HK-2 (cell line): ENCODE measurements at regions not wholly inside any gene's neighbourhood (a gene's known extent, or its start where the extent isn't known, plus 50 kb on each side); places are given as distances from the start of the nearest gene placed in this dataset.
"Not testable (repeated sequence)": the region's sequence is repeated elsewhere in the genome, so short reads cannot be mapped to it uniquely, and the experiment has no call there.

Source experiments
- DNase-seq: peaks from one replicate; pipeline ENCODE4 v3.0.0-alpha.2; 2018; ENCODE audit not compliant: unreplicated experiment

DNA sequence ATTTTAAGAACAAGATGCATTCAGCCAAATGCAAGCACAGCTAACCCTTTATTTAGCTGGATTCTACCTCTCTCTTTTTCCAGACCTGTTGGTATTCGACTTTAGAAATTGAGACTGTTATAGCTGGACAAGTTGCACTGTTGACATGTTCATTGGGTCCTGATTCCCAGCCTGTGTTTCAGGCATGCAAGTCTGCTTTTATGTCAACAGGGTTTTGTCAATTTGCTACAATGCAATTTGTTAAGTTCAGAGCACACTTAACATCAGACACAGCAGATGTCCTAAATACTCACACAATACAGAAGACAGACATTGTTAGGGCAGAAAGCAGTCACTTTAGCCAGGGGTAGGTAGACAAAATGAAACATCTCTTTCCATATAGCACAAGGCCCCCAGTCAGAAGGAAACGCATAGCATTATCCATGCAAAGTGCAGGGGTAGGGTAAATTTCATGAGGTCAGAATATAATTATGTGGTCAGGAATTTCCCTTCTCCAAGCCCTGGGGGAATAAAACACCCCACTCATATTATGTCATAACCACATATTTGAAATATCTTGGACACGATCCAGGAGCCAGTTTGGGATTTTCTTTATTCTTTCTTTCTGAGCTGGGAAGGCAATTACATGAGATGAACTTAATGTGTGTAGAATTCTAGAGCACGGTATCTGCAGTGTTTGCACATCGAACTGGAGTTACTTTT is 504.1 kb downstream of the NTRK3 start:
- DNase-seq, result peak; percentile 19

DNA sequence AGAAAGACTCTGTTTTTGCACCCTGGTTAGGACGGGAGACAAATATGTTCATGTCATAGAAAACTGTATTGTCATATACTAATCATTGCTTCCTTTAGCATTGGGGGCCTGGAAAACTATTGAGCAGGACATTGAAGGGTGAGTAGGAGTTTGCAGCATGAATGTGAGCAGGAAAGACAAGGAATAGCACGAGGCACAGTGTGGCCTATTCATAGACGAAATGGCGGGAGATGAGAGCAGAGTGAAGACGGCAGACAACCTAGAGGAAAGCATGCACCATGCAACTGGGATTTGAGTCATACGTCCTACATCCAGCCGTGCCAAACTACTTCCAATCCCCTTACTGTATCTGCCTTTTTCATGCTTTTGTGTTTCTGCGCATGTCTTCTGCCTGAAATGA is 508.1 kb downstream of the NTRK3 start:
- no peak for DNase-seq

DNA sequence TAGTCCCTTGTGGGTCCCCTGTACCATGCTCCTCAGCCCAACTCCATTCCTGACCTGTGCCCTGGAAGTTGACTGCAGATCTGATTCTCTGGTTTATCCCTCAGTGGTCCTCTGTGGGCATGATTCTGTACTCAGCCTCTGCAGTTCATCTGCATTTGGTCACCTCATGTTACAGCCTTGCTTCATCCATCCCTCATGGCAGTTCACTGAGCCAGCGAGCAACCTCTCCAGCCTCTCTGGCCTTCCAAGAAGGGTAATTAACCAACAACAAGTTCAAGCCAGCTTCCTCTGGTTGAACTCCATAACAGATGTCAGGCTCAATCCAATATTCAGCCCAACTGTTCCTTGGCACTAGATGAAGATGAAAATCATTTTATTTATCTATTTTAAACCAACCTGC is 509.5 kb downstream of the NTRK3 start:
- no peak for DNase-seq

DNA sequence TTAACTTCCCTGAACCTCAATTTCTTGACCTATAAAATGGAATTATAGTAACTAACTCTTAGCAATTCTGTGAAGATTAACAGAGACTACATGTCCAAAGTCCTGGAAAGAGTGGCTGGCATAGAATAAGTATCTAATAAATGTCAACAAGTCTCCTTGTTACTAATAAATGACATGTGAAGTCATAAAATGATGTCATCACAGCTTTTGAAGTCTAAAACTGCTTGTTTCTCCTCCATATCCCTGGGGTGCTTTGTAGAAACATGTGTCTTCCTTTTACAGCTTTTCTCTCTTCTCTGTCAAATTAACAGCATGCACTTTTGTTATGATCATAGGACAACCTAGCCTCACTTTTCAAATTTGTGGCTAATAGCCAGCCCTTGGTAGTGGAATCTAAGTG is 510.2 kb downstream of the NTRK3 start:
- DNase-seq, result no peak

DNA sequence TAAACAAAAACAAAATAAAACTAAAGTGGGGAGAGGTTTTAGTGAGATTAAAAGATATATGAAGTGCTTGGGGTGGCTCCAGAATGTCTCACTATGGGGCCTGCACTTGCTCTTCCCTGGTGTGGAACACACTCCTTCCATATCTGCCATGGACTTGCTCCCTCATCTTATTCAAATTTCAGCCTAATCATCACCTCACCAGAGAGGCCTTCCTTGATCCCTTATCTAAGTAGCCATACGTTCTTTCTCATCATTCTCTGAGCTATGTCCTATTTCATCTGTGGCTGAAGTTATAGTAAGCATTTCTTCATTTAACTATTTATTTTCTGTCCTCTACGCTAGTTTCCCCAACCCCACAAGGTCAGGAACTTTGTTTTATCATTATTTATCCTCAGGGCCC is 511.7 kb downstream of the NTRK3 start:
- DNase-seq, result no peak

DNA sequence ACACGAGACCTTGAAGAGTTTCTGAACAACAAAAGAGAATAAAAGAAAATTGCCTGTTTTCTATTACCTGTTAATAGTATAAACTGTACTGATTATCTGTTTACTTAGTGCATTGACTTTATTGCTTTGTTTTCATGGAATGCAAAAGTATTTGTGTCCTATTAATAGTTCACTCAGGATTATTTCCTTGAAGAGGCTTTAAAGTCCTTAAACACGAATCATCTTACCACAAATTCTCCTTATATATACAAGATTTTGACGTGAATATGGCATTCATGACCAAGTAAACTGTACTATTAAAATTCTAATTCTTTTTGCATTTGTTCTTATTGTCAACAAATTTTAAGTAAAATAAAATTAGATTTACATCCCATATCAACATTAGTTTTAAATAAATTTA is 513.0 kb downstream of the NTRK3 start:
- DNase-seq, result no peak

DNA sequence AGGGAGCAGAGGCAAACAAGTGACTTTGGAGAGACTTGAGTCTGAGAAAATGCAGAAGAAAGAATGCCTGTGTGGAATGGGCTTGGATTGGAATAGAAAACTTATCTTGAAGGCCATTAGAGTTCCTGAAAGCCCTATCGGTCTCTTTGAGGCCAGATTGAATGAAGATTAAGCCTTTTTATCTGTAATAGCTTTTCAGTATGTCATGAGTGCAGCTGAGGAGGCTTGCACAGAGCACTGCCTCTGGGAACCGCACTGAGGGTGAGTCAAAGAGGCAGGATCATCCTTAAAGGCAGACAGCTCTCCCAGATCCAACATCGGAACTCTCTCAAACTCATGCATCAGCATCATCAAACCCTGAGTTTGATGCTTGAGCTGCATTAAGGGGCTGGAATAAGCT is 515.2 kb downstream of the NTRK3 start:
- no peak for DNase-seq

DNA sequence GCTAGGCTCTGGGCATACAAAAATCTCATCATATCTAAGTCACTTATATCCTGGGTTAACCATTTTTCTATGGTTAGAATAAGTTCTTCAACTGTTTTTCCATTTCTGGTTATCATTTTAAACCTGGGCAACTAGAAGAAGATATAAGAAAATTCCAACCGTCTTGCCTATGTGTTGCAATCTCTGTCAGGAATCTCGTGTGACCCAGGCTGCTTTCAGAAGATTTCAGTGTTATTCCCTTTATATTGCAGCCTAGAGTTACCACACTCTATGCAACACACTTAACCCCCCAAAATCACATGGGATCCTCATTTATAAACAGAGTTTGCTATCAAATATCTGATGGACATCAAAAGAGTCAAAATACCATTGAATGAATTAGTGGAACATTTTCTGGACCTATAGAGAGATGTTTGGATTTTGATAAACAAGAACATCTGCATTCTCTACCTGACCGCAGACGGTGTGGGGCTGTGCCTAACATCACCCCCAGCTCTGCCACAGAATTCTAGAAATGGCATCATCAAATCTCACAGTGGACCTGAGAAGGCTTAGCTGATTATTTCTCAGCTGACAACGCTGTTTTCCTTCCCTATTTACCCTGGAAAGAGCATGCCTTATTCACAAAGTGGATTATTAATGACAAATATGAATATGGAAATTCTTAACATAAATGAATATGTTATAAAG is 515.7 kb downstream of the NTRK3 start:
- DNase-seq, result no peak

DNA sequence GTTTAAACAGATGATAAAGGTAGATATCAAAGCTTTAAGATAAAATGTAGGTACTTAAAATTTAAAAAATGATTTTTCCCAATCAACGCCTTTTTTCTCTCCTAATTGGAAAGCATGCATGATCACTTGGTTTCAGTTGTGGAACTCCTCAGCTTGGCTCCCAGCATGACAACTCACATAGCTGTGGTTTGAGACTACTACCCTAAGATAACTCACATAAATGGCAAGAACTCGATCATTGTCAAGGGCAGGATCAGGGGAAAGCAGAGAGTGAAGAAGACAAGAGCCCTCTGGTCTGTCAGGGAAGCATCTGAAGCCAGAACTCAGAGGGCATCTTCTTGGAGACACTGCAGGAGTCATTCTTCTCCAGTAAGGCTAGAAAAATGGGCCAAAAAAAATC is 516.7 kb downstream of the NTRK3 start:
- no peak for DNase-seq

DNA sequence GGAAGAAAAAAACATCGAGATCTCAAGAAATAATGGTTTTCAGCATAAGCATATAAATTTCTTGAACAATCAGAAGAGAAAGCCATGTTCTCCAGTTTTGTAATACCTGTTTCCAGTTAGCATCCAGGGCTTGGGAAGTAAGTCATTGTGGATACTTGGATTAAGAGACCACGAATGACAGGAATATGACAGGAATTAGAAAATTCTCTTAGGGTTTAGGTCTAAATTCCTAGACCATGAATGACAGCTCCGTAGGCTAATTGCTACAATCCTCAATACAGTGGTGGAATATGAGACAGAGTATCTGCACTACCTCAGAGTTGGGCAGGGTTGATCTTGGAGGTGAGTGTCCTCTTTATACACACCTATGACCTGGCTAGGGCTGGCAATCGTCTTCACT is 517.5 kb downstream of the NTRK3 start:
- DNase-seq, result no peak

DNA sequence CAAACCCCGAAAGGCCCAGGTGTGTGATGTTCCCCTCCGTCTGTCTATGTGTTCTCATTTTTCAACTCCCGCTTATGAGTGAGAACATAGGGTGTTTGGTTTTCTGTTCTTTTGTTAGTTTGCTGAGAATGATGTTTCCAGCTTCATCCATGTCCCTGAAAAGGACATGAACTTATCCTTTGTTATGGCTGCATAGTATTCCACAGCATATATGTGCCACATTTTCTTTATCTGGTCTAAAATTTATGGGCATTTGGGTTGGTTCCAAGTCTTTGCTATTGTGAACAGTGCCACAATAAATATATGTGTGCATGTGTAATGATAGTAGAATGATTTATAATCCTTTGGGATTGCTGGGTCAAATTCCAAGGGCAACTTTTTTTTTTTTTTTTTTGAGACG is 519.1 kb downstream of the NTRK3 start:
- DNase-seq, result not testable (repeated sequence)

DNA sequence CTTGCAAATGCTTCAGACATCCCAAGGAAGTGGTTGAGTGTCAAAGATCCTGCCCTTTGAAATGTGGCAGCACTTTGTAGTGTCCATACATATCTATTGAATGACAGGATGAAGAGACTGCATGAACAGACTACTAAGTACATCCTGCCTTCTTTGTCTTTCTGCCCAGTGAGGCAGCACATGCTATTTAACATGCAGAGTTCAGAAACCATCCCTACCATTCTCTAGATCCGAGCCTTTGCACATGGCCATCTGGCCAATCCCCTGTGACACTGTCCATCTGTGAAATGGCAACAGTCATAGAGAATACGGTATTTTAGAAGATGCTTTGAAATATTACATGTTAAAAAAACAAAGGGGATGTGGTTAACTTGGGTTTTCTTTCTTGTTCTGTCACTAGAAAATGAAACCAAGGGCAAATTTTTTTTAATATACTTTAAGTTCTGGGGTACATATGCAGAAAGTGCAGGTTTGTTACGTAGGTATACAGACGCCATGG is 519.6 kb downstream of the NTRK3 start:
- DNase-seq, result no peak

DNA sequence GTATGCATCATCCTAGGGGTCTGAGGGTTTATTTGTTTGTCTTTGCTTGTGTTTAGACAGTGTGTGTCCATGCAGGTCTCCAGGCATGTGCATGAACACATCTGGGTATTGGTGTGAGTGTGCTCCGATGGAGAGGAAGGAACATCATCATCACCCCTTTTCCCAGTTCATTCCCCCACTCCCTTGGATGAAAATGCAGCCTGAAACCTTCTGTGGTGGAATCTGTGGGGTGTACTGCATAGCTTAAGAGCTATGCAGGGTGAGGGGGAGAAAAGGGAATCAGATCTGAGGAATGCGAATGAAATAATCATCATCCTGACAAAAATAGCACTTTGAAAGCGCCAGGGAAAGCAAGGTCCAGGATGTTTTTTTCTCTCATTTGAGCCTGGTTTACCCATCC is 520.1 kb downstream of the NTRK3 start:
- no peak for DNase-seq

DNA sequence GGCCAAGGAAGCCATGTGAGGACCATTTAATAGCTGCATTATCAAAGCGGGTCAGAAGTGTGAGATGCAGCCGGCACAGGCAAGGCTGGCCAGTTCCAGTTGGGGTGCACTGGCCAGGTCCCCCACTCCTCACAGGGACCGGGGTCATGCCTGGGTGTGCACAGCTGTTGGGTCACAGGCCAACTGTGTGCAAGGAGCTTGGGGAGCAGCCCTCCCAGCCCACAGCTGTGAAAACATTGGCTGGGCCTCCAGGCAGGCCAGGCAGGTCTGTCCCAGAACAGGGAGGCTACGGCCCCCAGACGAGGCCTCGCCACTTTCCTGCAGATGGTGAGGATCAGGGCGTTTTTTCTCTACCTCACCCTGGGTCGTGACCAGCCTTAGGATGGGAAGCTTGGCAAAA is 521.0 kb downstream of the NTRK3 start:
- no peak for DNase-seq

DNA sequence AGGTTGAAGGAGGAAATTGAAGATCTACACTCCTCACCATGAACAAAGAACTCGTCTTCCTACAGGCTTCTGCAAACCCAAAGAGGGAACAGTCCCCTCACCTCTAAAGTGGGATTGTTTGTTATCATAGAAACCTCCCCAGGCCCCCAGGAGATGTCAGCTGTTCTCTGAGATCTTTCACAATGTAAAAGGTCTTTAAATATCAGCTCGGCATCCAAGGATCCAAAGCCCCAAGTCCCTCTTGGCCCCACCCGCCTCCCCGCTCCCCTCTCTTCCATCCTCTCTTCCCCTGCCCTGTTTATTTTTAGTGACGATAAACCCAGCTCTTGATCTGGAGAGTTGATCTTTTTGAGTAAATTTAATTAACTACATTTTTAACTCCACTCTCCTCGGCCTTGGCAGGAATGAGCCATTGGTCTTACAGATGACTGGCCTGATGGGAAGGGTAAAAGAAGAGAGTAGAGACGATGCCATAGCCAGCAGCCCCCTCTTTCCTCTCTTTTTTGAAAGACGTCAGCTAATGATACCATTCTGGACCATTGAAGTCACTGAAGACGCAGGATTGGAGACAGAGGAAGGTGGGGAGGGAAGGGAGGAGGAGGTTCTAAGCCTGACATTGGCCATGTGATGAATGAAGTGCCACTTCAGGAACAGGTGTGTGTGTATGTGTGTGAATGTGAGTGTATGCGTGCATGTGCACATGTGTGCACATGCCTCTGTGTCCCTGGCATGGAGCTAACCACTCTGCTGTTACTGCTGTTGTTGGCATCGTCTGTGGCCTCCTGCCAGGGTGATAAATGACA is 521.8 kb downstream of the NTRK3 start:
- DNase-seq, result no peak

DNA sequence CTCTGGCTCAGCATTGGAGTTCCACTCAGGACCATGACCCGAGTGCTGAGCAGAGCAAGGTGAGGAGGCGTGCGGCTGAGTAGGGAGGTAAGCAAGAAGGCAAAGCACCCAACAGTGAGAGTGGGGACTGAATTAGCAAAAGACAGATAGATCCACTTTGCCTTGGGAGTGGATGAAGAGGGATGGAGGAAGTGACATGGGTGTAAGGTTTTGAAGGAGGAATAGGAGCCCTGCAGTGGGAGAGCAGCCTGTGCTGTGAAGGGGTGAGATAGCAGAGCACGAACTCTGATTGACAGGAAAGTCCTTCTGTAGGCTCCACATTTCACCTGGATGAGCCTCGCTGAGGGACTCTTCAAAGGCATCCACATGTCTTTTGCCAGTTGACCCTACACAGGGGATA is 522.6 kb downstream of the NTRK3 start:
- no peak for DNase-seq

DNA sequence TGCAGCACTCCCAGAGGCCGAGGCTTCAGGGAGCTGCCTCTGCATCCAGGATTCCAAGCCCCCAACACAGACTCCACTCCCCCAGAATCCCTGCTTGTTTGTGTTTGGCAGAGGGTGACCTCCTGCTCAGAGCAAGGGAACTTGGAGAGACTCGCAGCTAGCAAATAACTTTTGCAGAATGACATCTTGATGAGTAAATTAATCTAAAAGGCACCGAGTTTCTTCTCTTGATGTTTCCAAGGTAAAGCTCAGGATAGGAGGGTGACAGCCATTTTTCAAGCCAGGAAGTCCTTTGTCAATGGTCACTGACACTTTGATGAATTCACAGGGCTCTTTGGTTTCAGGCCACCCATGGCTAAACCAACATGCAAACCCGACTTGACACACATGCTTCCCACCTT is 523.0 kb downstream of the NTRK3 start:
- no peak for DNase-seq

DNA sequence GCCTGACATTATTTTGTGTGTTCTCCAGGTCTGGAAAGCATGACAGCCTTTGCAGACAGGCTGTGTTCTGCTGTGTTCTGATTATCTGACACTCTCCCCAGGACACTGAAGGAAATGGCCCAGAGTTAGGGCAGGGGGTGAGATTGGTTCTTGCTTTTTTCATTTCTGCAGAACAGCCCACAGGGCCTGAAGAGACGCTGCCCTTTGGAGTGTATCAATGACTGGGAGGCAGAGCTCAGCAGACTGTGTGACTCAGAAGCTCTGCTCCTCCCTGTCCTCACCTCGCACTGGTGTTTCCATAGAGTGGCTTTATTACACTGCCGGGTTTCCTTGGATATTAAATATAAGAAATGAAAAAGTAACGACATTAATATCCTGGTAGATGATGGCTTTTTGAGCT is 523.6 kb downstream of the NTRK3 start:
- no peak for DNase-seq

DNA sequence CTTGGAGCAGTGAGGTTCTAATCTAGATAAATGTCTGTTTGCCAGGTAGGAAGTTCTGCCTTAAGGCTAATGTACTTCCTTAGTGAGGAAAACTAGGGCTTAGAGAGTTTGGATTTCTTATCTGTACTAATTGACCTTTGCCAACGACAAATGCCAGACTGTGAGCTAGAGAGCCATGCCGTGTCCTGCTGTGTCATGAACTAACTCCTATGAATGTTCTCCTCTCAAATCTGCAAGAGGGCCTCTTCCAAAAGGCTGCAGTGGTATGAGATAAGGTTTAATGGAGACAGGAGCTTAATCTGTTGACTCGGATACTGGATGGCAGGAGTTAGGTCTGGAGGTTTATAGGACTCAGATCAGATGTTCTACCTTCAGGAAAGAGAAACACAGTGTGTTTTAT is 524.9 kb downstream of the NTRK3 start:
- no peak for DNase-seq

DNA sequence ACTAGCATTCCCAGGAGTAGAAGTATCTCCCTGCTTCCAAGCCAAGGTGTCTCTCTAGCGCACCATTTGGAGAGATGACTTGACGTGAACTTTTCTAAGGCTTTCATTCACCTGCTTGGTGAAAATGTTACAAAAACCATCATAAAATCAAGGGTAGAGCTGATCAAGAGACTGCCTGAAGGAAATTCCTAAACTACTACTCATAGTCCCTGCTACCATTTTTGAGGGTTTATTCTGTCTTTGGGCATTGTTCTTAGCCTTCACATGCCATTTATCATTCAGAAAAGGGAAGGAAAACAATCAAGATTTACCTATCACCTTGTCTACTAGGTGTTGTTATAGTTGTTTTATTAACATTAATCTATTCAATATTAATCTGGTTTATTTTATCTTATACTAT is 525.8 kb downstream of the NTRK3 start:
- DNase-seq, result no peak

DNA sequence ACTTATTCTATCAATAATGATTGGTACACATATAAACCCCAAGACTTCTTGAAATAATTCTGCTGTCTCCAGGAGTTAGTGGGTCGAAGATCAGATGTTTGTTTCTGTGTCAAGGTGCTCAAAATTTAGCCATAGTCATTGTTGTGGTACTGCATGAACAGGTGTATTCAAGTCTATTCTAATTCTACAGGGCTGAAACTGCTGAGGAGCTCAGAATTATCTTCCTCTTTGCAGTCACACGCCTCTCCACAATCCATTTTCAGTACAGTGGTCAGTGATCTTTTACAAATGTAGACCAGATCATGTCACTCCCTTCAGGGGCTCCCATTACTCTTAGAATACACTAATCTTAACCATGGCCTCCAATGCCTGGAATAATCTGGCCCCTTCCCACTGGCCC is 527.5 kb downstream of the NTRK3 start:
- DNase-seq, result no peak

DNA sequence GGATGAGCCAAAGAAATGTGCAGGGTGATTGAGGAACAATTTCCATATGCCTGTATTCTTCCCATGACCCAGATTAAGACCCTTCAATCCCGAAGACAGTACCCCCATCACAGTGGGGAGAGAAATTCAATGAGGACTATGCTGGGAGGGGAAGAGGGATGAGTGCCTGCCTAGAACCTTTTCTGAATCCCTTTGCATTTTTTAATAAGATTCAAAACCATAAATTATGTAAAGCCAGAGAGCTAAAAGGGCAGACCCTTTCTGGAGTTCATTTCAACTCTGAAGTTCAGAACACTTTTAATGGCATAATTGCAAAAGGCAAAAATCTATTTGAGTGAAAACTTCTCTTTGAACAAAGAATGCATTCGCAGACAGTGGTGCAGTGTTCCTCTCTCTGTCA is 529.5 kb downstream of the NTRK3 start:
- DNase-seq, result no peak

DNA sequence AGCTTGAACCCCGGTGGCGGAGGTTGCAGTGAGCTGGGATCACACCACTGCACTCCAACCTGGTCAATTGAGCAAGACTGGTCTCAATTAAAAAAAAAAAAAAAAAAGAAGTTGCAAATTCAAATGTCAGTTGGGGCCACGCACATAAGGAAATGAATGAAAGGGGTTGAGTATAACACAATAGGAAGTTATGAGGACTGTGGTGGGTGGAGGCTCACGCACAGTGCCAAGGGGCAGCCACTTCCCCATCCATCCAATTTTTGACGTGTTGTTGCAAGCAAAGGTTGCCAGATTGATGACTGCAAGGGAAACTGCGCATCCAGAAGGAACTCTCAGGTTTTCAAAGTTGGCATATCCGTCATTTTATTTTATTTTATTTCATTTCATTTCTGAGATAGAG is 532.2 kb downstream of the NTRK3 start:
- no peak for DNase-seq
